GM21619 (cell line): ENCODE measurements at regions not wholly inside any gene's neighbourhood (a gene's known extent, or its start where the extent isn't known, plus 50 kb on each side); places are given as distances from the start of the nearest gene placed in this dataset.

Experiments
- ATAC-seq: cut with Tn5 transposase; IDR thresholded peaks from one replicate; pipeline ENCODE4 v1.9.1; 2021; ENCODE audit not compliant: unreplicated experiment

- no peak for ATAC-seq
Measured at GRCh38 chr12:92332552-92332951, 186.9 kb upstream of the BTG1 start.

- ATAC-seq: no peak
Measured at GRCh38 chr12:92331383-92331782, 185.7 kb upstream of the BTG1 start.

DNA sequence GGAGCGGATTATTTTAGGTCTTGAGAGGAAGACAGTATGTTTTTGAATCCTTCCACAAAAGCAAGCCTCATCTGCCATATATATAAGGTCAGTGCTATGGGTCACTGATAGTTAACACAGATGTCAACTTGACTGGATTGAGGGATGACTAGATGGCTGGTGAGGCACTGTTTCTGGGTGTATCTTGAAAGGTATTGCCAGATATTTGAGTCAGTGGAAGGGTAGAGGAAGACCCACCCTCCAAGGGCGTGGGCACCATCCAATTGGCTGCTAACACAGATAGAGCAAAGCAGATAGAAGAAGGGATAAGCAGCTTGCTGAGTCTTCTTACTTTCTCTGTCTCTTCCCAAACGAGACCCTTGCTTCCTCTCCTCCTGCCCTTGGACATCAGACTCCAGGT, 185.0 kb upstream of the BTG1 start:
- no peak for ATAC-seq

DNA sequence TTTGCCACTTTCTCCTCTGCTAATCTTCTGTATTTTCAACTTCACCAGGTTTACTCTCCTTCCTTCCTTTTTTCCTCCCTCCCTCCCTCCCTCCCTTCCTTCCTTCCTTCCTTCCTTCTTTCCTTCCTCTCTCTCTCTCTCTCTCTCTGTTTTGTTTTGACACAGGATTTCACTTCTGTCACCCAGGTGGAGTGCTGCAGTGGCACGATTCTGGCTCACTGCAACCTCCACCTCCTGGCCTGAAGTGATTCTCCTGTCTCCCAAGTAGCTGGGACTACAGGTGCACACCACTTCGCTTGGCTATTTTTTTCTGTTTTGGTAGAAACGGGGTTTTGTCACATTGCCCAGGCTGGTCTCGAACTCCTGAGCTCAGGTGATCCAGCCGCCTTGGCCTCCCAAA, 181.2 kb upstream of the BTG1 start:
- ATAC-seq: no peak

GRCh38 chr12:92324849-92325500, 179.3 kb upstream of the BTG1 start:
- ATAC-seq: no peak

DNA sequence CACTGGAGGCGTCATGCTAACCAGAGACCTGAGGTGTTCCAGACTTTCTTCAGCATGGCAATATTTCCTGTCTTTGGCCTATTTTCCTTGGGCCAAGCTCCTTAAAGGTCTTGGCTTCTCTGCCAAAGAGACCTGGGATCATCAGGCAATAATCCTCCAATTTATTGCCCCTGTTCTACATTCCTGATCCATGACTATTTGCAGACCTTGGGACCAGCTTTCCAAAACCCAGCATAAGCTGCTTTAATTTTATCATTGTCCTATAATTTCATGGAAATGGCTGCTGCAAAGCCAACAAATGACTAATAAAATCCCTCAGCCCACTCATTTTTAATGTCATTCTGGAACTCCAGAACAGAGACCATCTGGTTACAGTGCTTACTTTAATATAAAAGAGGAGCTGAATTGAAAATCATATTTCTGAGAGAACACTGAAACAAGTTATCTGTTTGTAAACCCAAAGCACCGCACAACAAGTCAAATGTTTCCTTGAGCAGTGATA, 166.9 kb upstream of the BTG1 start:
- no peak for ATAC-seq

DNA sequence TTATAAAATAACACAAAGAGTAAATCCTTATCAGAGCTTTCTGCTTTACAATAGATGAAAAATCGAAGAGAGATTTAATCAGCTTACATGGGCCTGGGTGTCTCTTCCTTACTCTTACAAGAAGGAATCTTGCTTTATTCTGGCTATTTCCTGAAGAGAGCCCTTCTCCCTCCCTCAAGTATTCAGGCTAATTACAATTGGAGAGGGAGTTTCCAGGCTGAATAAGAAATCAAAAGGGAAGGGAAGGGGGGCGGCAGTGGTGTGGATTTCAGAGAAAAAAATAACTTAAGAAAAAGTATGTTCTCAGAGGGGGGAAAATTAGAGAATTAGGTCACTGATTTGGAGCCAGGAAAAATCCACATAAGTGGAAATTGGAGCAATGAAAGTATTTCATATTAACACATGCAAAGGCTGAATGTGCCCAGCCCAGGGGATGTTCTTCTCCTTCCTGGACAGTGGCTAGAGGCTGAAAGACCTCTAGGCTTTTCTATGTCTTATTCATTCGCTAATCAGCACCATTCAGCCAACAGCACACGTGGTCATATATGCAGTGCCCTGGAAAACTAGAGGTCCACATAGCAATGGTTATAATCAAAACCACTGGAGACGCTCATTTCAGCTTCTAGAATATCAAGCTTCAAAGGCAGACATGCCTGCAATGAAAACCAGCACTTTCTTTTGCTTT, 158.9 kb upstream of the BTG1 start:
- no peak for ATAC-seq

- ATAC-seq: no peak
Measured at GRCh38 chr12:92302041-92302829, 156.6 kb upstream of the BTG1 start.

DNA sequence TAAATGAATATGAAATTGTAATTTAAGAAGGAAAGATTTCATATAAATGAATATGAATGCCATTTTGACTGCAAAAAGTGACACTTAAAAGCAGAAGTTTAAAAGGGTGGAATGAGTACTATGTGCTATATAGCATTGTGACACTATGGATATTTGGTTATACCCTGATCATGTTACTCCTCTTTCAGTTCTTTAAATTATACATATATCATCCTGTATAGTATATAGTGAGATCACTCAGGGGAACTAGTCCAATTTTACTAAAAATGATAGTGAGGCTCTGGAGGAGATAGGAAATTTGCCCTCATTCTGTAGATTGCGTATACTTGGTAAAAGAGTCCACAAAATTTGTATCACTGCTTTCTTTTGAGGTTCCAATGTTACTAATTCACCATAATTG, 155.7 kb upstream of the BTG1 start:
- no peak for ATAC-seq

DNA sequence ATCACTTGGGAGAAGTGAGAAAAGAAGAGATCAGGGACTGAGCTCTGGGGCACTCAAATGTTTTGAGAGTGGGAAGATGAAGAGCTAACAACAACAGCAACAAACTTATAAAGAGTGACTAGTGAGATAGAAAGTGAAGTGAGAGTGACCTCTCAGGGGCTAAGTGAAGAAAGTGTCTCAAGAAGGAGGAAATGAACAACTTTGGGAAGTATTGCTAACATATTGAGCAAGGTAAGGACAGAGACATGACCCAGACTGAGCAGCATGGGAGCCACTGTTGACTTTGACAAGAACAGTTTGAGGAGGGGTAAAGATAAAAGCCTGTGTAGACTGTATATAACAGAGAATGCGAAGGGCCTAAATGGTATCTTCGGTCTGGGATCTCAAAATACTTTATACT, 155.1 kb upstream of the BTG1 start:
- ATAC-seq: no peak

GRCh38 chr12:92299744-92300143, 154.1 kb upstream of the BTG1 start:
- no peak for ATAC-seq

GRCh38 chr12:92299344-92299743, 153.7 kb upstream of the BTG1 start:
- ATAC-seq: no peak

GRCh38 chr12:92297932-92298696, 152.5 kb upstream of the BTG1 start:
- no peak for ATAC-seq

DNA sequence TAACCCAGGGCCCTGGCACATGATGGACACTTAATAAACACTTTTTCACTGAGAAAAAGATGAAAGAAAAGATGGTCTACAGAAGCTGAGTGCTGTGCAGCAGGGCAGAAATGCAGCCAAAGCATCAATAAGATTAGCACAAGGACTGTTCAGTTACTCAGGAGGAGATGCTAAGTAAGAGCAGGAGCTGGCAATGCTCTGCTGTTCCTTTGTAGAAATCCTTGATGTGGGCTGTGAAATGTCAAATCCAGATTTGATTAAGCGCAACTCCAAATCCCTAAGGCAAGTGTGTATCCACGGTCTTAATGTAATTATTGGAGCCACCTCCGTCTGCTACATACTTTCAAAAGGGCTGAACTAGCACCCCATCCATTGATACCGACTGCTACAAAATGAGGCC, 151.8 kb upstream of the BTG1 start:
- no peak for ATAC-seq

GRCh38 chr12:92295523-92295922, 149.9 kb upstream of the BTG1 start:
- ATAC-seq: no peak

- ATAC-seq: no peak
Measured at GRCh38 chr12:92294676-92295440, 149.2 kb upstream of the BTG1 start.

DNA sequence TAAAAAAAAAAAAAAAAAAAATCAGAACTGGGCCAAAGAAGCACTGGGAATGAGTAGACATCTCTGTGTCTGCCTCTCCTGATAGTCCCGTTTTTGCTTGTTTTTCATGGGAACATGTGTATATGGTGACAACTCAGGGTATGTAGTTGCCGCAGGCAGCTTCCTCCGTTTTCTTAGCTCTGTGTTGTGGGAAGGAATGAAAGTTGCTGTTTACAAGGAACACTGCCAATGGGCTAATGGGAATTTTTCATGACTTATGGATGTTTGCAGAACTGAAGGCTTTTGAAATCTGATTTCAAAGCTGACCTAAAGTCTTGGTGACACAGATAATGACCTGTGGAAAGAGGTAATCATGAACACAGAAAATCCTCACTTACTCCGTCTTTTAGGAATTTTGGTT, 146.4 kb upstream of the BTG1 start:
- ATAC-seq: no peak

- no peak for ATAC-seq
Measured at GRCh38 chr12:92290886-92291285, 145.2 kb upstream of the BTG1 start.

DNA sequence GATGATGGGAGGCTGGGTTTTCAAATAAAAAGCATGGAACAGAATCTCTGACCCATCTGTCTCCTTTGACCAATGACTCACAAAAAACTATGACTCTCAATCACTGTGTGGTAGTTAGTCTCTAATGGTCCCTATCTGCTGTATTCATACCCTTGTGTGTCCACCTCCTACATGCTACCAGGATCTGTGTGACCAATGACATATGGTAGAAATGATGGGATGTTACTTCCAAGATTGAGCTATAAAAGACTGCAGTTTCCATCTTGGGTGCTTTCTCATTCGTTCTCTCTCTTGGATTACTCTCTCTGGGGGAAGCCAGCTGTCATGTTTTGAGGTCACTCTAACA, 144.7 kb upstream of the BTG1 start:
- ATAC-seq: no peak

- no peak for ATAC-seq
Measured at GRCh38 chr12:92289629-92290349, 144.1 kb upstream of the BTG1 start.
